ENCODE measurements at regions not wholly inside any gene's neighbourhood (a gene's known extent, or its start where the extent isn't known, plus 50 kb on each side); places are given as distances from the start of the nearest gene placed in this dataset.

DNA sequence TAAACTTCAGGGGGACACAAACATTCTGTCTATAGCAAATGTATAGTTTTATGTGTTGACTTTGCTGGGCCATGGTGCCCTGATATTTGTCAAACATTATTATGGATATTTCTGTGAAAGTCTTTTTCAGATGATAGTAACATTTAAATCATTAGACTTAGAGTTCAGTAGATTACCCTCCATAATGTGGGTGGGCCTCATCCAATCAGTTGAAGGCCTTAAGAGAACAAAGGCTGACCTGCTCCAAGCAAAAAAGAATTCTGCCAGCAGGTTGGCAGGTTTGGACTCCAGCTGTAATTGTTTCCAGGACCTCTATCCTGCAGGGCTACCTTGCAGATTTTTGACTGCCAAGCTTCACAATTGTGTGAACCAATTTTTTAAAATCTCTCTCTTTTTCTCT is 1250.9 kb downstream of the ROBO1 start:
- intact Hi-C loops (cut with DNase I): no loop called here
- no peak overlapping the region for H3K9ac ChIP-seq (ENCODE audit: low read depth in 2 of 2, low read length in 2 of 2)
- no peaks in the 10 kb centered on the region for H3K36me3 ChIP-seq
- no peaks in the 10 kb centered on the region for H3K4me1 ChIP-seq
- H3K27ac ChIP-seq: no peak overlapping the region
- no peak for DNase-seq
- no peaks in the 10 kb centered on the region for H3K9me3 ChIP-seq
- H3K4me3 ChIP-seq: no peak overlapping the region
- no peak for TF ChIP-seq CTCF (IDR thresholded peaks at IDR 0.05)
- no peaks in the 10 kb centered on the region for H3K27me3 ChIP-seq

- H3K27me3 ChIP-seq: no peaks in the 10 kb centered on the region
- H3K4me3 ChIP-seq: no peak overlapping the region
- no peak for DNase-seq
- no peaks in the 10 kb centered on the region for H3K4me1 ChIP-seq
- no peaks in the 10 kb centered on the region for H3K9me3 ChIP-seq
- TF ChIP-seq CTCF (IDR thresholded peaks at IDR 0.05): no peak
- no peak overlapping the region for H3K9ac ChIP-seq (ENCODE audit: low read depth in 2 of 2, low read length in 2 of 2)
- intact Hi-C loops (cut with DNase I): no loop called here
- no peaks in the 10 kb centered on the region for H3K36me3 ChIP-seq
- no peak overlapping the region for H3K27ac ChIP-seq
Measured at GRCh38 chr3:78517965-78518364, 1249.8 kb downstream of the ROBO1 start.

- Histone ChIP-seq H3K36me3 (no peaks in the 10 kb centered on the region), H3K4me1 (no peaks in the 10 kb centered on the region), H3K27ac (no peak overlapping the region), H3K9ac (ENCODE audit: low read depth in 2 of 2, low read length in 2 of 2) (no peak overlapping the region), H3K9me3 (no peaks in the 10 kb centered on the region), H3K4me3 (no peak overlapping the region), H3K27me3 (no peaks in the 10 kb centered on the region)
- intact Hi-C loops (cut with DNase I): no loop called here
- TF ChIP-seq CTCF (IDR thresholded peaks at IDR 0.05): no peak
- DNase-seq: no peak
Measured at GRCh38 chr3:78519281-78519680, 1248.5 kb downstream of the ROBO1 start.

GRCh38 chr3:78529601-78530000 is 1238.2 kb downstream of the ROBO1 start:
- H3K9ac ChIP-seq (ENCODE audit: low read depth in 2 of 2, low read length in 2 of 2): no peak overlapping the region
- no peak overlapping the region for H3K27ac ChIP-seq
- no peak for DNase-seq
- no peaks in the 10 kb centered on the region for H3K27me3 ChIP-seq
- no peak overlapping the region for H3K4me3 ChIP-seq
- no peaks in the 10 kb centered on the region for H3K9me3 ChIP-seq
- no peaks in the 10 kb centered on the region for H3K36me3 ChIP-seq
- intact Hi-C loops (cut with DNase I): no loop called here
- H3K4me1 ChIP-seq: no peaks in the 10 kb centered on the region
- no peak for TF ChIP-seq CTCF (IDR thresholded peaks at IDR 0.05)

- intact Hi-C loops (cut with DNase I): no loop called here
- Histone ChIP-seq H3K9ac (ENCODE audit: low read depth in 2 of 2, low read length in 2 of 2) (no peak overlapping the region), H3K27me3 (no peaks in the 10 kb centered on the region), H3K4me3 (no peak overlapping the region), H3K36me3 (no peaks in the 10 kb centered on the region), H3K27ac (no peak overlapping the region), H3K4me1 (no peaks in the 10 kb centered on the region), H3K9me3 (no peaks in the 10 kb centered on the region)
- TF ChIP-seq CTCF (IDR thresholded peaks at IDR 0.05): no peak
- DNase-seq: no peak
Measured at GRCh38 chr3:78540485-78540884, 1227.3 kb downstream of the ROBO1 start.

- no peaks in the 10 kb centered on the region for H3K9me3 ChIP-seq
- DNase-seq: no peak
- intact Hi-C loops (cut with DNase I): no loop called here
Measured at GRCh38 chr3:78545827-78546226, 1222.0 kb downstream of the ROBO1 start.

More at GRCh38 chr3:78545827-78546226, 1222.0 kb downstream of the ROBO1 start:
- no peak overlapping the region for H3K9ac ChIP-seq (ENCODE audit: low read depth in 2 of 2, low read length in 2 of 2)
- no peak overlapping the region for H3K4me3 ChIP-seq
- H3K36me3 ChIP-seq: no peaks in the 10 kb centered on the region
- H3K4me1 ChIP-seq: no peaks in the 10 kb centered on the region
- TF ChIP-seq CTCF (IDR thresholded peaks at IDR 0.05): no peak
- H3K27me3 ChIP-seq: no peaks in the 10 kb centered on the region
- no peak overlapping the region for H3K27ac ChIP-seq

Data from colonic mucosa (tissue), 4 donors.